A549 (cell line): ENCODE measurements at regions not wholly inside any gene's neighbourhood (a gene's known extent, or its start where the extent isn't known, plus 50 kb on each side); places are given as distances from the start of the nearest gene placed in this dataset.

Experiments
- BCL3 ChIP-seq: fragments of >200 bp; sonication (Bioruptor Twin); formaldehyde crosslinking; IDR thresholded peaks from 3 replicates; pipeline ENCODE4 v1.6.1; 2016
- CEBPB ChIP-seq, 2 experiments: fragments of >200 bp in 1 of 2; sonication (Bioruptor Twin) in 1 of 2; formaldehyde crosslinking in 1 of 2; IDR thresholded peaks; 2 replicates each; pipeline ENCODE4 v1.6.1; 2012 to 2016
- CHD2 ChIP-seq: fragments of 150-350 bp; IDR thresholded peaks from 2 replicates; pipeline ENCODE4 v1.6.1; 2014; ENCODE audit warnings: low read length; ENCODE audit not compliant: partially characterized antibody
- CHD4 ChIP-seq: fragments of 200-600 bp; sonication (generic); IDR thresholded peaks from 2 replicates; pipeline ENCODE4 v1.6.1; 2016; ENCODE audit warnings: antibody characterized with exemption, mild to moderate bottlenecking, borderline replicate concordance
- CTCF ChIP-seq: fragments of >200 bp; sonication (Bioruptor Twin); formaldehyde crosslinking; IDR thresholded peaks from 3 replicates; pipeline ENCODE4 v1.5.1; 2016
- EHMT2 ChIP-seq: fragments of 200-600 bp; sonication (generic); IDR thresholded peaks from 2 replicates; pipeline ENCODE4 v1.6.1; 2016; ENCODE audit warnings: antibody characterized with exemption, low read depth, mild to moderate bottlenecking, moderate library complexity
- EP300 ChIP-seq, 2 experiments: fragments of >200 bp; sonication (Bioruptor Twin); formaldehyde crosslinking; IDR thresholded peaks; 2 replicates in 1 of 2; 3 replicates in 1 of 2; pipeline ENCODE4 v1.6.1; 2016 to 2017
- HDAC2 ChIP-seq: fragments of 200-600 bp; sonication (generic); IDR thresholded peaks from 2 replicates; pipeline ENCODE4 v1.6.1; 2016
- JUN ChIP-seq, 2 experiments: fragments of >200 bp; sonication (Bioruptor Twin); formaldehyde crosslinking; IDR thresholded peaks; 2 replicates in 1 of 2; 3 replicates in 1 of 2; pipeline ENCODE4 v1.6.1; 2016 to 2017
- JUNB ChIP-seq: fragments of >200 bp; sonication (Bioruptor Twin); formaldehyde crosslinking; IDR thresholded peaks from 2 replicates; pipeline ENCODE4 v1.6.1; 2016
- MAFK ChIP-seq: fragments of 450-650 bp; IDR thresholded peaks from 2 replicates; pipeline ENCODE4 v1.6.1; 2014; ENCODE audit not compliant: partially characterized antibody
- PBX3 ChIP-seq: IDR thresholded peaks from 2 replicates; pipeline ENCODE4 v1.6.1; 2012
- POLR2A ChIP-seq: IDR thresholded peaks from 2 replicates; pipeline ENCODE4 v1.6.1; 2012; ENCODE audit warnings: mild to moderate bottlenecking, low read length
- REST ChIP-seq: fragments of 200-600 bp; sonication (generic); IDR thresholded peaks from 2 replicates; pipeline ENCODE4 v1.6.1; 2016; ENCODE audit warnings: antibody characterized with exemption, mild to moderate bottlenecking, moderate library complexity

- TF ChIP-seq REST (no peak), CTCF (no peak), MAFK (no peak), POLR2A (no peak), CEBPB (IDR thresholded peaks at IDR 0.05) (no peak), BCL3 (no peak), EHMT2 (no peak), HDAC2 (no peak), JUNB (no peak), JUN (IDR thresholded peaks at IDR 0.05) (no peak), PBX3 (no peak), CHD2 (no peak), EP300 (IDR thresholded peaks at IDR 0.05) (no peak), CHD4 (no peak)
Measured at GRCh38 chr5:57843059-57843367, 360.4 kb upstream of the ACTBL2 start.
